GM12878 (cell line): ENCODE measurements at regions not wholly inside any gene's neighbourhood (a gene's known extent, or its start where the extent isn't known, plus 50 kb on each side); places are given as distances from the start of the nearest gene placed in this dataset.

Experiments
- ATAC-seq: fragments of 200-7000 bp; cut with Tn5 transposase; 3 replicates; pipeline ENCODE4 v1.9.1; 2020; ENCODE audit warnings: mild to moderate bottlenecking, moderate library complexity
- BruUV-seq: library from RNA; stranded (reverse); fragments of 400-500 nt; replicated peaks from 2 replicates; lab custom pipeline; 2021; lab: Mats Ljungman, UMichigan
- CTCF ChIA-PET: fragments of 300-600 bp; sonication (Branson Sonifier 250); formaldehyde crosslinking; extraction: SDS; loops from one replicate; lab custom pipeline; 2021; ENCODE audit warnings: inconsistent platforms; lab: Yijun Ruan, JAX
- POLR2A ChIA-PET: fragments of 350-600 bp; formaldehyde crosslinking; extraction: SDS; loops from one replicate; lab custom pipeline; 2021; ENCODE audit warnings: inconsistent platforms; lab: Charles Lee
- RAD21 ChIA-PET: fragments of 300-600 bp; sonication (Branson Sonifier 250); formaldehyde crosslinking; loops from one replicate; lab custom pipeline; 2023; ENCODE audit warnings: antibody characterized with exemption; ENCODE audit not compliant: unreplicated experiment; lab: Charles Lee
- SMC1A ChIA-PET: fragments of 300-600 bp; sonication (Branson Sonifier 250); formaldehyde crosslinking; loops from one replicate; lab custom pipeline; 2023; ENCODE audit not compliant: unreplicated experiment, uncharacterized antibody; lab: Charles Lee
- DNase-seq: peaks from one replicate; pipeline ENCODE4 v3.0.0-alpha.2; 2011; ENCODE audit warnings: low read depth, low spot score
- FAIRE-seq: peaks from 3 replicates; lab custom pipeline; 2011; peaks lifted over from hg19 to GRCh38; lab: Jason Lieb, UNC
- H2AFZ ChIP-seq: 2 replicates; pipeline ENCODE4 v1.6.0; 2011; ENCODE audit warnings: low read depth, low read length, control low read depth; ENCODE audit not compliant: control insufficient read depth
- H3K27ac ChIP-seq: 2 replicates; pipeline ENCODE4 v1.5.1; 2011; ENCODE audit warnings: control low read depth; ENCODE audit not compliant: control insufficient read depth, insufficient read depth
- H3K27me3 ChIP-seq, 2 experiments: replicated peaks in 1 of 2; 2 replicates each; pipeline versions ENCODE4 v1.6.0 to v1.6.1; 2011; ENCODE audit warnings: low read length in 1 of 2; ENCODE audit not compliant: control insufficient read depth in 2 of 2, insufficient read depth in 2 of 2
- H3K36me3 ChIP-seq, 2 experiments: 2 replicates each; pipeline ENCODE4 v1.5.1; 2011; ENCODE audit warnings: low read length in 1 of 2; ENCODE audit not compliant: control insufficient read depth in 2 of 2, insufficient read depth in 2 of 2
- H3K4me1 ChIP-seq: 2 replicates; pipeline ENCODE4 v1.6.1; 2011; ENCODE audit warnings: mild to moderate bottlenecking, low read length, moderate library complexity, mixed read lengths; ENCODE audit not compliant: control insufficient read depth, insufficient read depth
- H3K4me2 ChIP-seq: 2 replicates; pipeline ENCODE4 v1.6.0; 2011; ENCODE audit warnings: control low read depth; ENCODE audit not compliant: control insufficient read depth, insufficient read depth
- H3K4me3 ChIP-seq: fragments of 200-600 bp; sonication (generic); 2 replicates; pipeline ENCODE4 v1.5.1; 2016
- H3K79me2 ChIP-seq: 2 replicates; pipeline ENCODE4 v1.6.0; 2011; ENCODE audit warnings: low read length; ENCODE audit not compliant: control insufficient read depth, insufficient read depth
- H3K9ac ChIP-seq: 2 replicates; pipeline ENCODE4 v1.8.0; 2011; ENCODE audit warnings: low read length, control low read depth, mixed read lengths; ENCODE audit not compliant: control insufficient read depth, insufficient read depth
- H3K9me3 ChIP-seq: replicated peaks from 3 replicates; pipeline ENCODE4 v1.5.1; 2011; ENCODE audit warnings: mild to moderate bottlenecking, low read length; ENCODE audit not compliant: control insufficient read depth, insufficient read depth
- H4K20me1 ChIP-seq: 2 replicates; pipeline ENCODE4 v1.6.0; 2011; ENCODE audit not compliant: control insufficient read depth, insufficient read depth
- CHD2 ChIP-seq: IDR thresholded peaks from 2 replicates; pipeline ENCODE4 v1.6.1; 2011; ENCODE audit warnings: low read depth, low read length, improper control_type of control experiment, borderline replicate concordance
- IKZF1 ChIP-seq: fragments of 450-650 bp; conservative IDR thresholded peaks from 2 replicates; pipeline ENCODE4 v1.6.1; 2017; ENCODE audit warnings: antibody characterized with exemption, mild to moderate bottlenecking
- MYC ChIP-seq: IDR thresholded peaks from 2 replicates; pipeline ENCODE4 v1.6.1; 2011; ENCODE audit warnings: mild to moderate bottlenecking, low read length, moderate library complexity, inconsistent platforms; ENCODE audit not compliant: insufficient read depth, insufficient replicate concordance, insufficient read length, severe bottlenecking
- NFXL1 ChIP-seq: fragments of 450-650 bp; IDR thresholded peaks from 2 replicates; pipeline ENCODE4 v1.6.1; 2017; ENCODE audit warnings: antibody characterized with exemption, mild to moderate bottlenecking, borderline replicate concordance
- NRF1 ChIP-seq: conservative IDR thresholded peaks from 2 replicates; pipeline ENCODE4 v1.6.1; 2011; ENCODE audit warnings: mild to moderate bottlenecking, low read depth, low read length, improper control_type of control experiment
- PAX8 ChIP-seq: fragments of 450-650 bp; IDR thresholded peaks from 2 replicates; pipeline ENCODE4 v1.6.1; 2017; ENCODE audit warnings: mild to moderate bottlenecking, moderate library complexity
- POLR2AphosphoS2 ChIP-seq: IDR thresholded peaks from 2 replicates; pipeline ENCODE4 v1.6.1; 2011; ENCODE audit warnings: low read depth, mild to moderate bottlenecking, low read length, improper control_type of control experiment, moderate library complexity
- SIN3A ChIP-seq: IDR thresholded peaks from 2 replicates; pipeline ENCODE4 v1.6.1; 2012; ENCODE audit warnings: low read depth, low read length, improper control_type of control experiment
- SMAD5 ChIP-seq: IDR thresholded peaks from 2 replicates; pipeline ENCODE4 v1.6.1; 2016; ENCODE audit warnings: antibody characterized with exemption, low read depth
- SMC3 ChIP-seq: IDR thresholded peaks from 2 replicates; pipeline ENCODE4 v1.6.1; 2011; ENCODE audit warnings: low read length, improper control_type of control experiment, borderline replicate concordance
- SUPT20H ChIP-seq: IDR thresholded peaks from 2 replicates; pipeline ENCODE4 v1.6.1; 2011; ENCODE audit warnings: low read depth, mild to moderate bottlenecking, low read length, moderate library complexity, borderline replicate concordance; ENCODE audit not compliant: control insufficient read depth
- WGBS: methylation state at CpG from one replicate; pipeline ENCODE4 v1.1.6; 2016; ENCODE audit warnings: low lambda C conversion rate; ENCODE audit not compliant: insufficient replicate concordance, insufficient coverage; ENCODE audit errors: missing lambda C conversion rate; 5-methylcytosine and 5-hydroxymethylcytosine counted together
- in situ Hi-C: fragments of 300-500 bp; cut with MboI; formaldehyde crosslinking; loops from 9 replicates; pipeline ENCODE4 v1.14.3; 2018; ENCODE audit warnings: mixed read lengths
- intact Hi-C: fragments of 100-400 bp; cut with micrococcal nuclease; formaldehyde crosslinking; loops from one replicate; pipeline ENCODE4 v1.14.2; 2022; ENCODE audit not compliant: unreplicated experiment
- TF ChIP-seq, protein P1 (sequence below): IDR thresholded peaks from 2 replicates; pipeline ENCODE4 v1.6.1; 2011; ENCODE audit warnings: borderline replicate concordance, low read depth, mild to moderate bottlenecking, moderate library complexity, mixed read lengths, low read length; ENCODE audit not compliant: insufficient read depth; ENCODE audit errors: extremely low read length
- TF ChIP-seq, protein P2 (sequence below): fragments of 450-650 bp; IDR thresholded peaks from 2 replicates; pipeline ENCODE4 v1.6.1; 2018; ENCODE audit warnings: mild to moderate bottlenecking, low read depth, moderate library complexity; ENCODE audit not compliant: partially characterized antibody

DNA sequence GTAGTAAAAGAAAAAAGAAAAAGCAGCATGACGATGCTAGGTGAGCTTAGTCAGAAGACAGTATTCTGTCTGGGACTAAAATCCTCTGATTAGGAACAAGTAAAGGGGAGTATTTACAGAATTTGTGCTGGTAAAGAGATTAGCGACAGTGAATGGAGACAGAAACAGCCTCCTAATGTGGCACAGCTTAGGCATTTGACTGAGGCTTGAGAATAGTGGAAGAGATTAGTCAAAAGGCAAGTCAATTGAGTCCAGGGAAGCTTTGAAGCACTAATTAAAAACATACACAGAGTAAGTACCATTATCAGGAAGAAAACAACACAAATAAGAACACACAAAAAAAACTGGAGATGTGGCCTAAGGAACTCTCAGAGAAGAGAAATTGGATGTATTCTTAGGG lies 131.9 kb upstream of the CLEC14A start:
- TF ChIP-seq CHD2 (no peak), POLR2AphosphoS2 (no peak), NRF1 (no peak), SMAD5 (no peak), SMC3 (no peak), NFXL1 (no peak), MYC (no peak), SUPT20H (no peak), SIN3A (no peak), PAX8 (no peak), IKZF1 (no peak)
- TF ChIP-seq, protein P1, sequence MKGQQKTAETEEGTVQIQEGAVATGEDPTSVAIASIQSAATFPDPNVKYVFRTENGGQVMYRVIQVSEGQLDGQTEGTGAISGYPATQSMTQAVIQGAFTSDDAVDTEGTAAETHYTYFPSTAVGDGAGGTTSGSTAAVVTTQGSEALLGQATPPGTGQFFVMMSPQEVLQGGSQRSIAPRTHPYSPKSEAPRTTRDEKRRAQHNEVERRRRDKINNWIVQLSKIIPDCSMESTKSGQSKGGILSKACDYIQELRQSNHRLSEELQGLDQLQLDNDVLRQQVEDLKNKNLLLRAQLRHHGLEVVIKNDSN = no peak
- TF ChIP-seq, protein P2, sequence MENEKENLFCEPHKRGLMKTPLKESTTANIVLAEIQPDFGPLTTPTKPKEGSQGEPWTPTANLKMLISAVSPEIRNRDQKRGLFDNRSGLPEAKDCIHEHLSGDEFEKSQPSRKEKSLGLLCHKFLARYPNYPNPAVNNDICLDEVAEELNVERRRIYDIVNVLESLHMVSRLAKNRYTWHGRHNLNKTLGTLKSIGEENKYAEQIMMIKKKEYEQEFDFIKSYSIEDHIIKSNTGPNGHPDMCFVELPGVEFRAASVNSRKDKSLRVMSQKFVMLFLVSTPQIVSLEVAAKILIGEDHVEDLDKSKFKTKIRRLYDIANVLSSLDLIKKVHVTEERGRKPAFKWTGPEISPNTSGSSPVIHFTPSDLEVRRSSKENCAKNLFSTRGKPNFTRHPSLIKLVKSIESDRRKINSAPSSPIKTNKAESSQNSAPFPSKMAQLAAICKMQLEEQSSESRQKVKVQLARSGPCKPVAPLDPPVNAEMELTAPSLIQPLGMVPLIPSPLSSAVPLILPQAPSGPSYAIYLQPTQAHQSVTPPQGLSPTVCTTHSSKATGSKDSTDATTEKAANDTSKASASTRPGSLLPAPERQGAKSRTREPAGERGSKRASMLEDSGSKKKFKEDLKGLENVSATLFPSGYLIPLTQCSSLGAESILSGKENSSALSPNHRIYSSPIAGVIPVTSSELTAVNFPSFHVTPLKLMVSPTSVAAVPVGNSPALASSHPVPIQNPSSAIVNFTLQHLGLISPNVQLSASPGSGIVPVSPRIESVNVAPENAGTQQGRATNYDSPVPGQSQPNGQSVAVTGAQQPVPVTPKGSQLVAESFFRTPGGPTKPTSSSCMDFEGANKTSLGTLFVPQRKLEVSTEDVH = no peak
- Histone ChIP-seq H3K36me3 (no peaks in the 10 kb centered on the region), H3K4me1 (no peaks in the 10 kb centered on the region), H3K9me3 (no peaks in the 10 kb centered on the region), H3K79me2 (no peaks in the 10 kb centered on the region), H3K4me2 (no peak overlapping the region), H2AFZ (no peak overlapping the region), H4K20me1 (no peaks in the 10 kb centered on the region), H3K4me3 (no peak overlapping the region), H3K27me3 (no peaks in the 10 kb centered on the region), H3K27ac (no peak overlapping the region), H3K9ac (no peak overlapping the region)
- BruUV-seq = no TSS peak
- no peak for FAIRE-seq
- RAD21 ChIA-PET = interaction anchor here (1.0 kb wide), 1 partner anchor 25 kb away, joined by 3 read pairs; no protein-coding TSS in a partner anchor
- DNase-seq = no peak
- no peak for ATAC-seq
- SMC1A ChIA-PET = interaction anchor here (0.5 kb wide), 1 partner anchor 27 kb away, joined by 3 read pairs; no protein-coding TSS in a partner anchor
- CTCF ChIA-PET = no interaction called here
- in situ Hi-C loops (no loop called here), intact Hi-C loops (no loop called here)
- POLR2A ChIA-PET = no interaction called here
- WGBS = 14% methylated on average over 2 of the region's 2 CpGs
